Aorta (tissue), 5 donors: ENCODE measurements at regions not wholly inside any gene's neighbourhood (a gene's known extent, or its start where the extent isn't known, plus 50 kb on each side); places are given as distances from the start of the nearest gene placed in this dataset.
"Not testable (repeated sequence)": the region's sequence is repeated elsewhere in the genome, so short reads cannot be mapped to it uniquely, and the experiment has no call there.

Experiments
- ATAC-seq: fragments of 200-7000 bp; cut with Tn5 transposase; one replicate; pipeline ENCODE4 v1.9.1; 2022; ENCODE audit warnings: moderate library complexity; ENCODE audit not compliant: low FRiP score
- DNase-seq, 2 donors: peaks; one replicate each; pipeline ENCODE4 v3.0.0-alpha.2; 2020
- H3K27ac ChIP-seq, 2 donors: one replicate each; pipeline ENCODE4 v1.5.1; 2013; ENCODE audit warnings: low read length in 2 of 2, mild to moderate bottlenecking in 2 of 2, moderate library complexity in 2 of 2, control low read depth in 1 of 2, inconsistent platforms in 1 of 2, low read depth in 1 of 2
- H3K27me3 ChIP-seq, 2 donors: one replicate each; pipeline ENCODE4 v1.6.1; 2013; ENCODE audit warnings: control low read depth in 1 of 2, low read length in 1 of 2, mild to moderate bottlenecking in 1 of 2, moderate library complexity in 1 of 2; ENCODE audit not compliant: insufficient read depth in 2 of 2, control insufficient read depth in 1 of 2
- H3K36me3 ChIP-seq, 2 donors: one replicate each; pipeline ENCODE4 v1.6.1; 2013; ENCODE audit warnings: control low read depth in 1 of 2, low read length in 1 of 2, mild to moderate bottlenecking in 1 of 2; ENCODE audit not compliant: insufficient read depth in 2 of 2, control insufficient read depth in 1 of 2
- H3K4me1 ChIP-seq, 2 donors: one replicate each; pipeline ENCODE4 v1.6.1; 2013; ENCODE audit warnings: low read length in 2 of 2, control low read depth in 1 of 2, mild to moderate bottlenecking in 1 of 2, moderate library complexity in 1 of 2; ENCODE audit not compliant: insufficient read depth in 2 of 2, control insufficient read depth in 1 of 2
- H3K4me3 ChIP-seq, 2 donors: one replicate each; pipeline ENCODE4 v1.5.1; 2013; ENCODE audit warnings: low read length in 2 of 2, control low read depth in 1 of 2, mild to moderate bottlenecking in 1 of 2
- H3K9me3 ChIP-seq: one replicate; pipeline ENCODE4 v1.6.1; 2013; ENCODE audit warnings: mild to moderate bottlenecking, low read length; ENCODE audit not compliant: control insufficient read depth
- WGBS, 2 donors: extraction: QIAGEN DNeasy Blood & Tissue Kit; methylation state at CpG; one replicate each; pipeline ENCODE4 v1.1.7; 2013; 5-methylcytosine and 5-hydroxymethylcytosine counted together
- intact Hi-C, 2 donors: fragments of 100-400 bp; cut with DNase I; formaldehyde crosslinking; loops; one replicate each; pipeline versions ENCODE4 v1.14.2 to v1.15.0; 2022
- donor health status: healthy with polysubstance abuse.
- donor health status: Bipolar disorder and iron deficiency.
- donor health status: DM: no; HTN: no; CAD: no.
- donor health status: DM: no; HTN: no; CAD: no.
- donor health status: DM: yes; HTN: yes; CAD: no.

GRCh38 chr11:38948392-38948791 lies 2350.4 kb upstream of the RAG2 start:
- intact Hi-C loops, result no loop called here
- H3K4me1 ChIP-seq, result no peaks in the 10 kb centered on the region
- no peaks in the 10 kb centered on the region for H3K36me3 ChIP-seq
- no peak for ATAC-seq
- H3K9me3 ChIP-seq, result no peaks in the 10 kb centered on the region
- no peak overlapping the region for H3K27ac ChIP-seq
- no peak for DNase-seq
- 88 to 89% methylated on average over 1 of the region's 1 CpG for WGBS, 2 donors
- H3K4me3 ChIP-seq, result no peak overlapping the region
- no peaks in the 10 kb centered on the region for H3K27me3 ChIP-seq

- Histone ChIP-seq H3K27ac (no peak overlapping the region), H3K27me3 (no peaks in the 10 kb centered on the region), H3K36me3 (no peaks in the 10 kb centered on the region), H3K9me3 (no peaks in the 10 kb centered on the region), H3K4me3 (no peak overlapping the region), H3K4me1 (no peaks in the 10 kb centered on the region)
- intact Hi-C loops, result no loop called here
- ATAC-seq (no peak), DNase-seq (no peak)
- 54 to 59% methylated on average over 2 of the region's 2 CpGs for WGBS, 2 donors
These were observed 2339.7 kb upstream of the RAG2 start for GRCh38 chr11:38937709-38938108.

GRCh38 chr11:38935941-38936340 lies 2337.9 kb upstream of the RAG2 start:
- Histone ChIP-seq H3K4me3 (no peak overlapping the region), H3K27me3 (no peaks in the 10 kb centered on the region), H3K4me1 (no peaks in the 10 kb centered on the region), H3K9me3 (no peaks in the 10 kb centered on the region), H3K36me3 (no peaks in the 10 kb centered on the region), H3K27ac (no peak overlapping the region)
- no peak for ATAC-seq
- intact Hi-C loops, result no loop called here
- DNase-seq, result no peak

- no peaks in the 10 kb centered on the region for H3K4me1 ChIP-seq
- 76 to 81% methylated on average over 2 of the region's 2 CpGs for WGBS, 2 donors
- intact Hi-C loops, result no loop called here
- H3K27ac ChIP-seq, result no peak overlapping the region
- H3K36me3 ChIP-seq, result no peaks in the 10 kb centered on the region
- no peaks in the 10 kb centered on the region for H3K9me3 ChIP-seq
- no peaks in the 10 kb centered on the region for H3K27me3 ChIP-seq
- ATAC-seq, result no peak
- no peak overlapping the region for H3K4me3 ChIP-seq
- DNase-seq, result no peak
These were observed 2330.0 kb upstream of the RAG2 start for GRCh38 chr11:38927993-38928392.

GRCh38 chr11:38924644-38925043 lies 2326.6 kb upstream of the RAG2 start:
- 81 to 85% methylated on average over 1 of the region's 1 CpG for WGBS, 2 donors
- intact Hi-C loops, result no loop called here
- no peaks in the 10 kb centered on the region for H3K4me1 ChIP-seq
- no peak overlapping the region for H3K27ac ChIP-seq
- no peaks in the 10 kb centered on the region for H3K36me3 ChIP-seq
- ATAC-seq (no peak), DNase-seq (no peak)
- no peak overlapping the region for H3K4me3 ChIP-seq
- no peaks in the 10 kb centered on the region for H3K27me3 ChIP-seq
- H3K9me3 ChIP-seq, result no peaks in the 10 kb centered on the region

- no peak overlapping the region for H3K4me3 ChIP-seq
- H3K9me3 ChIP-seq, result no peaks in the 10 kb centered on the region
- WGBS, 2 donors, result 27 to 29% methylated on average over 6 of the region's 6 CpGs
- no peak overlapping the region for H3K27ac ChIP-seq
- DNase-seq, result no peak
- H3K27me3 ChIP-seq, result no peaks in the 10 kb centered on the region
- intact Hi-C loops, result no loop called here
- ATAC-seq, result no peak
- no peaks in the 10 kb centered on the region for H3K4me1 ChIP-seq
- H3K36me3 ChIP-seq, result no peaks in the 10 kb centered on the region
These were observed 2302.2 kb upstream of the RAG2 start for GRCh38 chr11:38900211-38900610.

GRCh38 chr11:38894201-38894600 lies 2296.2 kb upstream of the RAG2 start:
- H3K36me3 ChIP-seq, H3K27ac ChIP-seq, H3K9me3 ChIP-seq, ATAC-seq, intact Hi-C loops, H3K4me3 ChIP-seq, H3K27me3 ChIP-seq, H3K4me1 ChIP-seq, DNase-seq: not testable (repeated sequence)
- WGBS, 2 donors, result 88 to 93% methylated on average over 6 of the region's 6 CpGs

GRCh38 chr11:38884145-38884865 lies 2286.3 kb upstream of the RAG2 start:
- Histone ChIP-seq H3K27me3 (no peaks in the 10 kb centered on the region), H3K4me1 (no peaks in the 10 kb centered on the region), H3K27ac (no peak overlapping the region), H3K36me3 (no peaks in the 10 kb centered on the region), H3K4me3 (no peak overlapping the region), H3K9me3 (no peaks in the 10 kb centered on the region)
- whole genome bisulfite sequencing, 2 donors, result 87 to 89% methylated on average over 6 of the region's 6 CpGs
- ATAC-seq (no peak), DNase-seq (no peak)
- intact Hi-C loops, result no loop called here

- Histone ChIP-seq H3K27me3 (no peaks in the 10 kb centered on the region), H3K9me3 (no peaks in the 10 kb centered on the region), H3K36me3 (no peaks in the 10 kb centered on the region), H3K4me3 (no peak overlapping the region), H3K27ac (no peak overlapping the region), H3K4me1 (no peaks in the 10 kb centered on the region)
- DNase-seq (no peak), ATAC-seq (no peak)
- 22 to 24% methylated on average over 3 of the region's 3 CpGs for WGBS, 2 donors
- intact Hi-C loops, result no loop called here
These were observed 2269.3 kb upstream of the RAG2 start for GRCh38 chr11:38867338-38867737.
